ENCODE measurements at regions not wholly inside any gene's neighbourhood (a gene's known extent, or its start where the extent isn't known, plus 50 kb on each side); places are given as distances from the start of the nearest gene placed in this dataset.
A peak's percentile ranks its signal among the peaks of the same experiment; 100 is the strongest.

GRCh38 chr22:48440673-48441552 is 1386.8 kb downstream of the BRD1 start:
- ATAC-seq (replicated peaks in 6 of 8) = no peak
- WGBS, 10 experiments = 50 to 100% (median 80%) methylated on average over 1 to 3 of the region's 23 CpGs; no CpG with 5 or more reads in 5 of the 10 experiments
- H3K4me3 ChIP-seq = no peak overlapping the region
- H3K27ac ChIP-seq = no peak overlapping the region
- H3K4me1 ChIP-seq (replicated peaks in 1 of 2) = no peaks in the 10 kb centered on the region
- in situ Hi-C loops (cut with MboI; ENCODE audit: low pct_unique_long_range_greater_than_20kb in 2 of 9, low sequenced_read_pairs in 9 of 9, unreplicated experiment in 9 of 9) = no loop called here

DNA sequence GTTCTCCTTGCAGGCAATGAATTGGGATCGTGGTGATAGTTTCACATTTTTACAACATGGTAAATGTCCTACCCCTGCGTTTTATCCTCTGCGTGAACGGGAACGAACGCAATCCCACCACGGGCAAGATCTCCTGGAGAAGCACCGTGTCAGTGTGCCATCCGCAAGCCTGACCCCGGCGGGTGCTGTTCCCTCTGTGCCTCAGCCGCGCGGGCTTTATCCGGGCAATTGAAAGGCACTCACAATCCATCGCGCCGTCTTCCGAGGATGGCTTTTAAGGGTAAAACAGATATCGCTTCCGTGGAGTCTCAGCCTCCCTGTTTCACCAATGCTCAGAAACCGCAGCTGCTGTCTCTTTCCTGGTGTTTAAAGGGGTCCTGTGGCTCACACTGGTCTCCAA is 1387.5 kb downstream of the BRD1 start:
- in situ Hi-C loops (cut with MboI; ENCODE audit: low pct_unique_long_range_greater_than_20kb in 2 of 9, low sequenced_read_pairs in 9 of 9, unreplicated experiment in 9 of 9) = no loop called here
- Histone ChIP-seq H3K27ac (no peak overlapping the region), H3K4me3 (no peak overlapping the region), H3K4me1 (replicated peaks in 1 of 2) (no peaks in the 10 kb centered on the region)
- ATAC-seq (replicated peaks in 6 of 8) = no peak
- WGBS, 10 experiments = 77 to 92% (median 87%) methylated on average over 2 to 14 of the region's 22 CpGs; no CpG with 5 or more reads in 5 of the 10 experiments

- no peak overlapping the region for H3K27ac ChIP-seq
- WGBS, 10 experiments = 92% methylated on average over 2 of the region's 10 CpGs; no CpG with 5 or more reads in 9 of the 10 experiments
- no peak for ATAC-seq (replicated peaks in 6 of 8)
- H3K4me3 ChIP-seq = no peak overlapping the region
- in situ Hi-C loops (cut with MboI; ENCODE audit: low pct_unique_long_range_greater_than_20kb in 2 of 9, low sequenced_read_pairs in 9 of 9, unreplicated experiment in 9 of 9) = no loop called here
- H3K4me1 ChIP-seq (replicated peaks in 1 of 2) = no peaks in the 10 kb centered on the region
Measured at GRCh38 chr22:48439560-48440135, 1388.0 kb downstream of the BRD1 start.

DNA sequence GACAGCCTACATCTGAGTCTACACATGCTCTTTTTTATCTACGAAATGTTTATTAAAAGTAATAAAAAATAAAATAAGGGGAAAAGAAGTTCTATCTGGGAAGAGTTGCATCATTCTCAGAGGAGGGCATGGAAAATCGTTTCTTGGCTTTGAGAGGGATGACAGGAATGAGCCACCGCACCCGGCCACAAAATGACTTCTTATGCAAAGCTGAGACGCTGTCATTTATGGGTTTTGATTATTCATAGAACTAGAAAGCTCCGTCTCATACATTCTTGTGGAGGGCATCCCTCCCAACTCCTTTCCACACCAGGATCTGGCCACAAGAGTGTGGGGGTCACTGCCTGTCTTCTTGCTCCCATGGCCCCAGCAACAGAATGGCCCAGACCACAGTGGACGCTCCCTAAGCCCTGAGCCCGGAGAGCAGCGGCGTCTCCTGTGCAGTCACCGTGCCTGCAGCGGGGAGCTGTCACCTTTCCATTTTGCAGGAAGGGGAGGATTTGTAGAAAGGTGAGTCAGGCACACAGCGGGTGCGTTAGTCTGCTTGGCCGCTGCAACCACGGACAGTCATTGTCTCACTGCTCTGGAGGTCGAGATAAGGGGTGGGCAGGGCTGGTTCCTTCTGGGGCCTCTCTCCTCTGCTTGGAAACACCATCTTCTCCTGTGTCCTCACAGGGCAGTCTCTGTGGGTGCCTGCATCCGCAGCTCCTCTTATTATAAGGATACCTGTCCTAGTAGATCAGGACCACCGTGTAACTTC is 1388.7 kb downstream of the BRD1 start:
- peak in 2 of 8 experiments; percentile 36 to 74 for ATAC-seq (replicated peaks in 6 of 8)
- Histone ChIP-seq H3K27ac (no peak overlapping the region), H3K4me3 (no peak overlapping the region), H3K4me1 (replicated peaks in 1 of 2) (no peaks in the 10 kb centered on the region)
- in situ Hi-C loops (cut with MboI; ENCODE audit: low pct_unique_long_range_greater_than_20kb in 2 of 9, low sequenced_read_pairs in 9 of 9, unreplicated experiment in 9 of 9) = no loop called here
- WGBS, 10 experiments = 0 to 79% (median 38%) methylated on average over 1 to 10 of the region's 19 CpGs; no CpG with 5 or more reads in 1 of the 10 experiments

DNA sequence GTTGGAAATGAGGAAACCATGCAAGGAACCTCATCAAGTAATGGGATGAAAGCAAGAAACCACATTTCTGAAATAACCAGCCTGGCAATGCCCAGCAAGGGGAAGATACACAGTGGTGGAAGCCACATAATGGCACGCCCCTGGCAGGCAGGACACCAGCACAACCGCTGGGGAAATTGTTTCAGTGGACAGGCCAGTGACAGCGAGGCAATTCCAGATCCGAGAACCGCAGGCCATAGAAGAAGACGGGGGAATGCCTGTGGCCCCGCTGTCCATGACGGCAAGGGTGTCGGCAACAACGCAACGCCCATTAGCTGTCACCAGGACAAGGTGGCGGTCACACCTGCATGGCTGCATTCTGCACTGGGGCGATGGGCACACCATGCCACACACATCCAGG is 1389.6 kb downstream of the BRD1 start:
- Histone ChIP-seq H3K27ac (no peak overlapping the region), H3K4me3 (no peak overlapping the region), H3K4me1 (replicated peaks in 1 of 2) (no peaks in the 10 kb centered on the region)
- WGBS, 10 experiments = 72 to 97% (median 90%) methylated on average over 5 to 12 of the region's 13 CpGs; no CpG with 5 or more reads in 6 of the 10 experiments
- ATAC-seq (replicated peaks in 6 of 8) = no peak
- in situ Hi-C loops (cut with MboI; ENCODE audit: low pct_unique_long_range_greater_than_20kb in 2 of 9, low sequenced_read_pairs in 9 of 9, unreplicated experiment in 9 of 9) = no loop called here

DNA sequence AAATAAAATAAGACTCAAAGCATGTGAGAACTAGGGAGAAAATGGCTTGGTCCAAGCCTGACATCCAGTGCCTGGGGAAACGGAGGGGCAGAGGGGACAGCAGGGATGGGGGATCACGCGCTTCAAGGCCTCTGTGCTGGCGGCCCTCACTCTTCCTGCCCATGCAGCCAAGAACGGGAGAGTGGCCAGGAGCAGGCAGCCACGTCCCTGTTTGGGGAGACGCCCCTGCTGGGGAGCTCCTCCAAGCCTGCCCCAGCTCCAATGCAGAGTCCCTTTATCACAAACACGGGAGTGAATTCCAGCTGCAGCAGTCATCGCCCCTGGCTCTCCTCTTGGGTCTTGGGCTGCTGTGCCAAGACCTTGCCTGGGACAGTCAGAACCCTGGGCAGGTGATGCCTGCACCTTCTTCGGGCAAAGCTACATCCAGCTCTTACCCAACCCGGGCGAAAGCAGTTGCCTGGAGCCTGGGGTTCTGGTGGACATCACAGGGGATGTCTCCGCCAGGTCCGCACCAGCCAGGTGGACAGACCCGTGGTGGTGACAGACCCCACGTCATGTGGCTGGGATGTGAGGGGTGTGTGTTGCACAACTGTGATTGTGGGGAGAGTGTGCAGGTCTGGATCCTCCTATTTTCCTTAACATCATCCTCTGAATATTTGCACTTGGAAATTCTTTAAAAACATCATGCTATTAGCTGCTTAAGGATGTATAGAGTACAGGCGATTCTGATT is 1391.3 kb downstream of the BRD1 start:
- Histone ChIP-seq H3K27ac (no peak overlapping the region), H3K4me1 (replicated peaks in 1 of 2) (no peaks in the 10 kb centered on the region), H3K4me3 (no peak overlapping the region)
- in situ Hi-C loops (cut with MboI; ENCODE audit: low pct_unique_long_range_greater_than_20kb in 2 of 9, low sequenced_read_pairs in 9 of 9, unreplicated experiment in 9 of 9) = no loop called here
- ATAC-seq (replicated peaks in 6 of 8) = no peak
- WGBS, 10 experiments = 60 to 100% (median 70%) methylated on average over 1 to 7 of the region's 17 CpGs; no CpG with 5 or more reads in 3 of the 10 experiments

DNA sequence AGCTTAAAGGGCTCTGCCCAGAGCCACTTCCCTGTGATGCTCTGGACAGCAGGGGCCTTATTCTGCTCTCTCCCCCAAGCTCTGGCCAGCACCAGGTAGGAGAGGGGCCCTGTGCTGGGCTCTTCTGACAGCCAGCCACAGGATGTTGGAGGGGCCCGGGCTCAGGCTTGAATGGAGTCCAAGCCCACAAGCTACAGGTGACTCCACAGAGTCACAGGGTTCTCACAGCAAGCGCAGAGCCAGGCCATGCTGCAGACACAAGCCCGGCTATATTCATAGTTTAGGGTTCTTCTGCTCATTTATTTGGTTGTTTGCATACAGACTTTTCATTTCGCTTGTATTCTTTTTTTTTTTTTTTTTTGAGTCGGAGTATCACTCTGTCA is 1392.8 kb downstream of the BRD1 start:
- no peak for ATAC-seq (replicated peaks in 6 of 8)
- Histone ChIP-seq H3K4me3 (no peak overlapping the region), H3K27ac (no peak overlapping the region), H3K4me1 (replicated peaks in 1 of 2) (no peaks in the 10 kb centered on the region)
- WGBS, 10 experiments = 25 to 90% (median 55%) methylated on average over 1 to 4 of the region's 5 CpGs; no CpG with 5 or more reads in 2 of the 10 experiments
- in situ Hi-C loops (cut with MboI; ENCODE audit: low pct_unique_long_range_greater_than_20kb in 2 of 9, low sequenced_read_pairs in 9 of 9, unreplicated experiment in 9 of 9) = no loop called here

DNA sequence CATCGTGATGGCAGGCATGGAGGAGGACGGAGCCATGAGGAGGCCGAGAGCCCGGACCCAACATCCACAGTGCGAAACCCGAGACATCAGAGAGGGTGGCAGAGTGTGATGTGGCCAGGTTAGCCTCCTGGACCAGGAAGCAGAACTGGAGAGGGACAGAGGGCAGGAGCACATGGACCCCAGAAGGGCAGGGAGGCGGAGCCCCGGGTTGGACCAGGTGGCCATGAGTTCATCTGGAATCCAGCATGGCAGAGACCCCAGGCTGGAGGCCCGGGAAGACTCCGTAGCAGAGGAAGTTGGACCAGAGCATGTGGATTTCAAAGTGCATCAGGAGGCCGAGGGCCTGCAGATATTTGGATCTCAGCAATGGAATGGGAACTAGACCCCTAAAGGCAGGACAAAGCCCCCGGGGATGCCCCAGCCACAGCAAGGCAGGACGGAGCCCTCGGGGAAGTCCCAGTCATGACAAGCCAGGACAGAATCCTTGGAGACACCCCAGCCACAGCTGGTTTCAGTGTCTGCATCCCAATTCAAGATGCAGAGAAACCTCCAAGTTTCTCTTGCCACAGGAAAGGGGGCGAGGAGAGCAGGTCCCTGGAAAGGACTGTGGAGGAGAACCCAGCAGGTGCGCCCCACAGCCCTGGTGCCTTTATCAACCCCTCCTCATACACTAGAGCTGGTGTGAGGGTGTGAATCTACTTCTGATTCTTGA is 1393.4 kb downstream of the BRD1 start:
- WGBS, 10 experiments = 40 to 100% (median 82%) methylated on average over 1 to 6 of the region's 16 CpGs; no CpG with 5 or more reads in 4 of the 10 experiments
- ATAC-seq (replicated peaks in 6 of 8) = no peak

GRCh38 chr22:48433647-48434046 is 1394.0 kb downstream of the BRD1 start:
- no peak overlapping the region for H3K4me3 ChIP-seq
- WGBS, 10 experiments = 20 to 80% (median 60%) methylated on average over 2 of the region's 11 CpGs; no CpG with 5 or more reads in 7 of the 10 experiments
- in situ Hi-C loops (cut with MboI; ENCODE audit: low pct_unique_long_range_greater_than_20kb in 2 of 9, low sequenced_read_pairs in 9 of 9, unreplicated experiment in 9 of 9) = no loop called here

More for the DNA sequence above, 1393.4 kb downstream of the BRD1 start:
- Histone ChIP-seq H3K4me3 (no peak overlapping the region), H3K4me1 (replicated peaks in 1 of 2) (no peaks in the 10 kb centered on the region), H3K27ac (no peak overlapping the region)
- in situ Hi-C loops (cut with MboI; ENCODE audit: low pct_unique_long_range_greater_than_20kb in 2 of 9, low sequenced_read_pairs in 9 of 9, unreplicated experiment in 9 of 9) = no loop called here

GRCh38 chr22:48432781-48433518 is 1394.7 kb downstream of the BRD1 start:
- H3K4me3 ChIP-seq = no peak overlapping the region
- peak in 3 of 8 experiments; percentile 55 to 70 (median 69) for ATAC-seq (replicated peaks in 6 of 8)
- H3K4me1 ChIP-seq (replicated peaks in 1 of 2) = no peaks in the 10 kb centered on the region
- H3K27ac ChIP-seq = no peak overlapping the region
- WGBS, 10 experiments = 0 to 50% (median 30%) methylated on average over 1 to 2 of the region's 15 CpGs; no CpG with 5 or more reads in 7 of the 10 experiments
- in situ Hi-C loops (cut with MboI; ENCODE audit: low pct_unique_long_range_greater_than_20kb in 2 of 9, low sequenced_read_pairs in 9 of 9, unreplicated experiment in 9 of 9) = no loop called here

More at GRCh38 chr22:48433647-48434046, 1394.0 kb downstream of the BRD1 start:
- no peaks in the 10 kb centered on the region for H3K4me1 ChIP-seq (replicated peaks in 1 of 2)
- no peak overlapping the region for H3K27ac ChIP-seq
- no peak for ATAC-seq (replicated peaks in 6 of 8)

- 80 to 94% (median 80%) methylated on average over 1 to 5 of the region's 20 CpGs; no CpG with 5 or more reads in 6 of the 10 experiments for whole genome bisulfite sequencing, 10 experiments
- in situ Hi-C loops (cut with MboI; ENCODE audit: low pct_unique_long_range_greater_than_20kb in 2 of 9, low sequenced_read_pairs in 9 of 9, unreplicated experiment in 9 of 9) = no loop called here
- Histone ChIP-seq H3K4me1 (replicated peaks in 1 of 2) (no peaks in the 10 kb centered on the region), H3K27ac (no peak overlapping the region), H3K4me3 (no peak overlapping the region)
- ATAC-seq (replicated peaks in 6 of 8) = no peak
Measured at GRCh38 chr22:48431536-48432315, 1395.9 kb downstream of the BRD1 start.
